Progenitor cell of endocrine pancreas (in vitro differentiated cells): ENCODE measurements at regions not wholly inside any gene's neighbourhood (a gene's known extent, or its start where the extent isn't known, plus 50 kb on each side); places are given as distances from the start of the nearest gene placed in this dataset.

Experiments used
- DNase-seq: peaks from one replicate; pipeline ENCODE4 v3.0.0; 2021; ENCODE audit warnings: low spot score; ENCODE audit not compliant: unreplicated experiment
- H3K27ac Mint-ChIP-seq: 2 replicates; pipeline ENCODE4 v1.8.0; 2021; ENCODE audit warnings: mild to moderate bottlenecking, moderate library complexity, mixed read lengths
- H3K27me3 Mint-ChIP-seq: 2 replicates; pipeline ENCODE4 v1.8.0; 2021; ENCODE audit warnings: mixed read lengths
- H3K36me3 Mint-ChIP-seq: 2 replicates; pipeline ENCODE4 v1.8.0; 2022; ENCODE audit warnings: mixed read lengths; ENCODE audit not compliant: insufficient read depth
- H3K4me1 Mint-ChIP-seq: 2 replicates; pipeline ENCODE4 v1.8.0; 2021; ENCODE audit warnings: low read depth, mixed read lengths
- H3K4me3 Mint-ChIP-seq: 2 replicates; pipeline ENCODE4 v1.8.0; 2021; ENCODE audit warnings: low read depth, mild to moderate bottlenecking, moderate library complexity, mixed read lengths
- H3K9me3 Mint-ChIP-seq: 2 replicates; pipeline ENCODE4 v1.8.0; 2021; ENCODE audit warnings: low read depth, mixed read lengths
- TF ChIP-seq, protein P1 (sequence below): fragments of 200-600 bp; sonication (generic); IDR thresholded peaks from one replicate; pipeline ENCODE4 v1.5.0; 2021; ENCODE audit warnings: antibody characterized with exemption, mild to moderate bottlenecking; ENCODE audit not compliant: unreplicated experiment

DNA sequence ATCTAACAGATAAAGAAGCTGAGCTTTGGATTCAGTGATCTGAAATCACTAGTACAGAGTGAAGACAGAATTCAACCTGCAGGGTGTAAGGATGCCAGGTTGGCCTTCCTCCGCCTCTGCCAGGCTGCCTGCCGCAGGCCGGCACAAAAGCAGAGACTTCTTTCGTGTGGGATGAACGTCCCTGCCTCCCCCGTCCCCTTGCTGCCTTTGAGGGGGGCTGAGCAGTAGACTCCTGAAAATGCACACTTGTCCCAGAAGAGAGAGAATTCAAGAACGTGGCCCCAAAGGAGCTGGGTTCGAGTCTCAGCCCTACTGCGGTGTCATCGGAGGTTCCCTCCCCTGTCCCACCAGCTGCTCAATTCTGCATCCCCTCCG lies 154.3 kb downstream of the BCL11B start:
- Mint-ChIP-seq H3K27me3 (peaks cover 46% of the 10 kb centered on the region), H3K4me1 (peaks cover 3% of the 10 kb centered on the region), H3K9me3 (peaks cover 6% of the 10 kb centered on the region), H3K27ac (no peak overlapping the region), H3K4me3 (no peak overlapping the region), H3K36me3 (no peaks in the 10 kb centered on the region)
- TF ChIP-seq, protein P1, sequence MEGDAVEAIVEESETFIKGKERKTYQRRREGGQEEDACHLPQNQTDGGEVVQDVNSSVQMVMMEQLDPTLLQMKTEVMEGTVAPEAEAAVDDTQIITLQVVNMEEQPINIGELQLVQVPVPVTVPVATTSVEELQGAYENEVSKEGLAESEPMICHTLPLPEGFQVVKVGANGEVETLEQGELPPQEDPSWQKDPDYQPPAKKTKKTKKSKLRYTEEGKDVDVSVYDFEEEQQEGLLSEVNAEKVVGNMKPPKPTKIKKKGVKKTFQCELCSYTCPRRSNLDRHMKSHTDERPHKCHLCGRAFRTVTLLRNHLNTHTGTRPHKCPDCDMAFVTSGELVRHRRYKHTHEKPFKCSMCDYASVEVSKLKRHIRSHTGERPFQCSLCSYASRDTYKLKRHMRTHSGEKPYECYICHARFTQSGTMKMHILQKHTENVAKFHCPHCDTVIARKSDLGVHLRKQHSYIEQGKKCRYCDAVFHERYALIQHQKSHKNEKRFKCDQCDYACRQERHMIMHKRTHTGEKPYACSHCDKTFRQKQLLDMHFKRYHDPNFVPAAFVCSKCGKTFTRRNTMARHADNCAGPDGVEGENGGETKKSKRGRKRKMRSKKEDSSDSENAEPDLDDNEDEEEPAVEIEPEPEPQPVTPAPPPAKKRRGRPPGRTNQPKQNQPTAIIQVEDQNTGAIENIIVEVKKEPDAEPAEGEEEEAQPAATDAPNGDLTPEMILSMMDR, result no peak
- no peak for DNase-seq

DNA sequence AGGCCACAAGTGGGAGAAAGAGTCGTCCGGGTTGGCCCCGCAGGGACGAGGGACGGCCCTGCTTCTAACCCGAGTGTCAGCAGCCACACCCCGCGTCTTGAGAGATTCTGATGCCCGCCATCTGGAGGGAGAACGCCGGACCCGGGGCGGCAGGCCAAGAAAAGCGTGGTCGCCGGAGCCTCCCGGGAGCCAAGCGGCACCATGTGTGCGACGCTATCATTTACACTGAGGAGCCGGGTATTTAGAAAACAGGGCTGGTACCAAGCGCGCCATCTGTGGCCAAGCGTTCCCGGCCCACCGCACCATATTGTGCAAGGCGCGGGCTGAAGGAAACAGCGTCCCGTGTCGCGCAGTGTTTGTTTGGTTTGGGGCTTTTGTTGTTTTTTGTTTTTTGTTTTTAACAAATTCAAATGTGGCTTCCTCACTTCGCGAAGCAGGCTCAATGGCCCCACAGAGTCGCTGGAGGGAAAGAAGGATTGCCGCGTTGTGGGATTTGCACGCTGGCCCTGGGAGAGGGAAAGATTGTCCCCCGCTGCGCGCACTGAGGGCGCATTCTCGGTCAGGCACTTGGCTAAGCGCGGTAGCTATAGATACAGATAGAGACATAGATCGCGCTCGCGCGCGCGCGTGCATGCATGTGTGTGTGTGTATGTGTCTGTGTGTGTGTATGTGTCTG lies 153.8 kb downstream of the BCL11B start:
- H3K36me3 Mint-ChIP-seq, result no peaks in the 10 kb centered on the region
- no peak overlapping the region for H3K27ac Mint-ChIP-seq
- peaks cover 3% of the 10 kb centered on the region for H3K4me1 Mint-ChIP-seq
- H3K9me3 Mint-ChIP-seq, result peaks cover 6% of the 10 kb centered on the region
- TF ChIP-seq, protein P1, result no peak
- DNase-seq, result no peak
- H3K27me3 Mint-ChIP-seq, result peaks cover 46% of the 10 kb centered on the region
- H3K4me3 Mint-ChIP-seq, result no peak overlapping the region

DNA sequence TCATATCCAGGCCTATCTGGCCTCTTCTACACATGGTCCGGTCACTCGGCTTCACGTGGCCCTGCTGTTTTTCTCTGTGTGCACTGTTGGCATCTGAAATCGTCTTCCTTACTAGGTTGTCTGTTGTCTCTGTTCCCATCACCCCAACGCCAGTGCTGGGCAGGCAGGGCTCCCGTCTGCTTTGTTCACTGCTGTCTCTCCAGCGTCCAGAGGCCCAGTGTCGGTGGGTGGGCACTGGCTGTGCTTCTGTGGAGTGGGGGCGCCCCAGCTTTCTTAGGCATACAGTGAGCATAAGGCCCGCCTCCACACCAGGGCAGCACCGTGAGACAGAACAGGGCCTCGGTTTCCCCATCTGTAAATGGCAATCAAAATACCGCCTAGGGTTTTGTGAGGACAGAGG lies 153.1 kb downstream of the BCL11B start:
- Mint-ChIP-seq H3K4me3 (no peak overlapping the region), H3K27me3 (peaks cover 48% of the 10 kb centered on the region), H3K9me3 (peaks cover 3% of the 10 kb centered on the region), H3K36me3 (no peaks in the 10 kb centered on the region), H3K4me1 (peaks cover 3% of the 10 kb centered on the region), H3K27ac (no peak overlapping the region)
- TF ChIP-seq, protein P1, result no peak
- DNase-seq, result no peak
